H1 (cell line): ENCODE measurements at regions not wholly inside any gene's neighbourhood (a gene's known extent, or its start where the extent isn't known, plus 50 kb on each side); places are given as distances from the start of the nearest gene placed in this dataset.

Source experiments
- JUN ChIP-seq: IDR thresholded peaks from 2 replicates; pipeline ENCODE4 v1.6.1; 2011; ENCODE audit warnings: low read depth, mild to moderate bottlenecking, improper control_type of control experiment, low read length
- SRF ChIP-seq: IDR thresholded peaks from 2 replicates; pipeline ENCODE4 v1.6.1; 2011; ENCODE audit warnings: mild to moderate bottlenecking, low read depth, low read length, moderate library complexity
- TF ChIP-seq, protein P1 (sequence below), 3 experiments: IDR thresholded peaks; 1 replicate in 2 of 3; 2 replicates in 1 of 3; pipeline versions ENCODE4 v1.5.1 to v1.6.1; 2011; ENCODE audit warnings: low read length in 3 of 3, mild to moderate bottlenecking in 3 of 3, inconsistent platforms in 2 of 3, low read depth in 1 of 3, moderate library complexity in 1 of 3; ENCODE audit not compliant: insufficient read depth in 1 of 3; ENCODE audit errors: control extremely low read depth in 1 of 3
- TF ChIP-seq, protein P2 (sequence below): fragments of 300-600 bp; sonication (generic); IDR thresholded peaks from 2 replicates; pipeline ENCODE4 v1.7.1; 2012; ENCODE audit warnings: low read length, moderate library complexity, mild to moderate bottlenecking, inconsistent platforms; ENCODE audit not compliant: insufficient replicate concordance
- TF ChIP-seq, protein P3 (sequence below): IDR thresholded peaks from 2 replicates; pipeline ENCODE4 v1.6.1; 2012; ENCODE audit warnings: inconsistent platforms

DNA sequence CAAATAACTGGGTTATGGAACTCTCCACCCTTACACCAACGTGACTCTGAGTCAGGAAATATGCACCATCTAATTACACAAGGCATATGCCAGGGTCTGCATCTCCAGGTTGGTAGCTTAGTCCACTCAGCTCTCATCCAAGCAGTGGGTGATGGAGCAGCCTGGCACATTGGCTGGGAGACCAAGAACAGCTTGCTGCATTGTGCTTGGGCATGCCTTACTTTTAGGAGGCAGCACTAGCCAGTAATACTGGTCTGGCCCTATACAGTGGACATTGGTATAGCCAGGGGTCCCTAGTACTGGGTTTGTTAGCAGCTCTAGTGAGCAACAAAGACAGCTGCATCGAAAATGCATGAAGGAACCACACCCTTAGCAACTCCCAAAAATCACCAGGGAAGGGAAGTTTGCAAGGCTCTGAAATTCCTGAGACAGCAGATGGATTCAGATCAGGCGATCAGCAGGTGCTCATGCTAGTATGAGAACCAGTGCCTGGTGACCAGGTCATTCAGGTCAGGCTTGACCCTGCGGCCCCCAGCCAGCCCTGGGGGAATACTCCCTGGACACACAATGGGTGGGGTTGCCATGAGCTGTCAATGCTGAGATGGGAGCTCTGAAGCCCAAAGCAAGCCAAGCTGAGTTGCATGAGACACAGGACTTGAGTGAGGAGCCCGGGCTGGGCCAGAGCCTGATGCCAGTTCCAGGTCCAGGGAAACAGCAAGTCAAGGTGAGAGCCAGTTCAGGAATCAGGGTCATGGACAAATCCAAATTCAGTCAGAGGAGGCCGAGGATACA is 217.9 kb upstream of the ZMIZ1 start (continued):
- TF ChIP-seq, protein P1, sequence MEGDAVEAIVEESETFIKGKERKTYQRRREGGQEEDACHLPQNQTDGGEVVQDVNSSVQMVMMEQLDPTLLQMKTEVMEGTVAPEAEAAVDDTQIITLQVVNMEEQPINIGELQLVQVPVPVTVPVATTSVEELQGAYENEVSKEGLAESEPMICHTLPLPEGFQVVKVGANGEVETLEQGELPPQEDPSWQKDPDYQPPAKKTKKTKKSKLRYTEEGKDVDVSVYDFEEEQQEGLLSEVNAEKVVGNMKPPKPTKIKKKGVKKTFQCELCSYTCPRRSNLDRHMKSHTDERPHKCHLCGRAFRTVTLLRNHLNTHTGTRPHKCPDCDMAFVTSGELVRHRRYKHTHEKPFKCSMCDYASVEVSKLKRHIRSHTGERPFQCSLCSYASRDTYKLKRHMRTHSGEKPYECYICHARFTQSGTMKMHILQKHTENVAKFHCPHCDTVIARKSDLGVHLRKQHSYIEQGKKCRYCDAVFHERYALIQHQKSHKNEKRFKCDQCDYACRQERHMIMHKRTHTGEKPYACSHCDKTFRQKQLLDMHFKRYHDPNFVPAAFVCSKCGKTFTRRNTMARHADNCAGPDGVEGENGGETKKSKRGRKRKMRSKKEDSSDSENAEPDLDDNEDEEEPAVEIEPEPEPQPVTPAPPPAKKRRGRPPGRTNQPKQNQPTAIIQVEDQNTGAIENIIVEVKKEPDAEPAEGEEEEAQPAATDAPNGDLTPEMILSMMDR (IDR thresholded peaks at IDR 0.05; ENCODE audit: control extremely low read depth in 1 of 3, insufficient read depth in 1 of 3, low read depth in 1 of 3, low read length in 3 of 3), result no peak
- TF ChIP-seq SRF (no peak), JUN (no peak)
- TF ChIP-seq, protein P2, sequence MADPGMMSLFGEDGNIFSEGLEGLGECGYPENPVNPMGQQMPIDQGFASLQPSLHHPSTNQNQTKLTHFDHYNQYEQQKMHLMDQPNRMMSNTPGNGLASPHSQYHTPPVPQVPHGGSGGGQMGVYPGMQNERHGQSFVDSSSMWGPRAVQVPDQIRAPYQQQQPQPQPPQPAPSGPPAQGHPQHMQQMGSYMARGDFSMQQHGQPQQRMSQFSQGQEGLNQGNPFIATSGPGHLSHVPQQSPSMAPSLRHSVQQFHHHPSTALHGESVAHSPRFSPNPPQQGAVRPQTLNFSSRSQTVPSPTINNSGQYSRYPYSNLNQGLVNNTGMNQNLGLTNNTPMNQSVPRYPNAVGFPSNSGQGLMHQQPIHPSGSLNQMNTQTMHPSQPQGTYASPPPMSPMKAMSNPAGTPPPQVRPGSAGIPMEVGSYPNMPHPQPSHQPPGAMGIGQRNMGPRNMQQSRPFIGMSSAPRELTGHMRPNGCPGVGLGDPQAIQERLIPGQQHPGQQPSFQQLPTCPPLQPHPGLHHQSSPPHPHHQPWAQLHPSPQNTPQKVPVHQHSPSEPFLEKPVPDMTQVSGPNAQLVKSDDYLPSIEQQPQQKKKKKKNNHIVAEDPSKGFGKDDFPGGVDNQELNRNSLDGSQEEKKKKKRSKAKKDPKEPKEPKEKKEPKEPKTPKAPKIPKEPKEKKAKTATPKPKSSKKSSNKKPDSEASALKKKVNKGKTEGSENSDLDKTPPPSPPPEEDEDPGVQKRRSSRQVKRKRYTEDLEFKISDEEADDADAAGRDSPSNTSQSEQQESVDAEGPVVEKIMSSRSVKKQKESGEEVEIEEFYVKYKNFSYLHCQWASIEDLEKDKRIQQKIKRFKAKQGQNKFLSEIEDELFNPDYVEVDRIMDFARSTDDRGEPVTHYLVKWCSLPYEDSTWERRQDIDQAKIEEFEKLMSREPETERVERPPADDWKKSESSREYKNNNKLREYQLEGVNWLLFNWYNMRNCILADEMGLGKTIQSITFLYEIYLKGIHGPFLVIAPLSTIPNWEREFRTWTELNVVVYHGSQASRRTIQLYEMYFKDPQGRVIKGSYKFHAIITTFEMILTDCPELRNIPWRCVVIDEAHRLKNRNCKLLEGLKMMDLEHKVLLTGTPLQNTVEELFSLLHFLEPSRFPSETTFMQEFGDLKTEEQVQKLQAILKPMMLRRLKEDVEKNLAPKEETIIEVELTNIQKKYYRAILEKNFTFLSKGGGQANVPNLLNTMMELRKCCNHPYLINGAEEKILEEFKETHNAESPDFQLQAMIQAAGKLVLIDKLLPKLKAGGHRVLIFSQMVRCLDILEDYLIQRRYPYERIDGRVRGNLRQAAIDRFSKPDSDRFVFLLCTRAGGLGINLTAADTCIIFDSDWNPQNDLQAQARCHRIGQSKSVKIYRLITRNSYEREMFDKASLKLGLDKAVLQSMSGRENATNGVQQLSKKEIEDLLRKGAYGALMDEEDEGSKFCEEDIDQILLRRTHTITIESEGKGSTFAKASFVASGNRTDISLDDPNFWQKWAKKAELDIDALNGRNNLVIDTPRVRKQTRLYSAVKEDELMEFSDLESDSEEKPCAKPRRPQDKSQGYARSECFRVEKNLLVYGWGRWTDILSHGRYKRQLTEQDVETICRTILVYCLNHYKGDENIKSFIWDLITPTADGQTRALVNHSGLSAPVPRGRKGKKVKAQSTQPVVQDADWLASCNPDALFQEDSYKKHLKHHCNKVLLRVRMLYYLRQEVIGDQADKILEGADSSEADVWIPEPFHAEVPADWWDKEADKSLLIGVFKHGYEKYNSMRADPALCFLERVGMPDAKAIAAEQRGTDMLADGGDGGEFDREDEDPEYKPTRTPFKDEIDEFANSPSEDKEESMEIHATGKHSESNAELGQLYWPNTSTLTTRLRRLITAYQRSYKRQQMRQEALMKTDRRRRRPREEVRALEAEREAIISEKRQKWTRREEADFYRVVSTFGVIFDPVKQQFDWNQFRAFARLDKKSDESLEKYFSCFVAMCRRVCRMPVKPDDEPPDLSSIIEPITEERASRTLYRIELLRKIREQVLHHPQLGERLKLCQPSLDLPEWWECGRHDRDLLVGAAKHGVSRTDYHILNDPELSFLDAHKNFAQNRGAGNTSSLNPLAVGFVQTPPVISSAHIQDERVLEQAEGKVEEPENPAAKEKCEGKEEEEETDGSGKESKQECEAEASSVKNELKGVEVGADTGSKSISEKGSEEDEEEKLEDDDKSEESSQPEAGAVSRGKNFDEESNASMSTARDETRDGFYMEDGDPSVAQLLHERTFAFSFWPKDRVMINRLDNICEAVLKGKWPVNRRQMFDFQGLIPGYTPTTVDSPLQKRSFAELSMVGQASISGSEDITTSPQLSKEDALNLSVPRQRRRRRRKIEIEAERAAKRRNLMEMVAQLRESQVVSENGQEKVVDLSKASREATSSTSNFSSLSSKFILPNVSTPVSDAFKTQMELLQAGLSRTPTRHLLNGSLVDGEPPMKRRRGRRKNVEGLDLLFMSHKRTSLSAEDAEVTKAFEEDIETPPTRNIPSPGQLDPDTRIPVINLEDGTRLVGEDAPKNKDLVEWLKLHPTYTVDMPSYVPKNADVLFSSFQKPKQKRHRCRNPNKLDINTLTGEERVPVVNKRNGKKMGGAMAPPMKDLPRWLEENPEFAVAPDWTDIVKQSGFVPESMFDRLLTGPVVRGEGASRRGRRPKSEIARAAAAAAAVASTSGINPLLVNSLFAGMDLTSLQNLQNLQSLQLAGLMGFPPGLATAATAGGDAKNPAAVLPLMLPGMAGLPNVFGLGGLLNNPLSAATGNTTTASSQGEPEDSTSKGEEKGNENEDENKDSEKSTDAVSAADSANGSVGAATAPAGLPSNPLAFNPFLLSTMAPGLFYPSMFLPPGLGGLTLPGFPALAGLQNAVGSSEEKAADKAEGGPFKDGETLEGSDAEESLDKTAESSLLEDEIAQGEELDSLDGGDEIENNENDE, result no peak
- TF ChIP-seq, protein P3, sequence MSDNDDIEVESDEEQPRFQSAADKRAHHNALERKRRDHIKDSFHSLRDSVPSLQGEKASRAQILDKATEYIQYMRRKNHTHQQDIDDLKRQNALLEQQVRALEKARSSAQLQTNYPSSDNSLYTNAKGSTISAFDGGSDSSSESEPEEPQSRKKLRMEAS, result no peak
